ENCODE measurements at regions not wholly inside any gene's neighbourhood (a gene's known extent, or its start where the extent isn't known, plus 50 kb on each side); places are given as distances from the start of the nearest gene placed in this dataset.

GRCh38 chrX:64850371-64851082, 125.7 kb downstream of the ZC4H2 start:
- TF ChIP-seq CTCF (IDR thresholded peaks at IDR 0.05 in 2 of 3, conservative IDR thresholded peaks at IDR 0.05 in 1 of 3; ENCODE audit: control insufficient read depth in 2 of 3, extremely low read depth in 1 of 3, insufficient read depth in 1 of 3, low read depth in 3 of 3, low read length in 3 of 3) (no peak), MYC (IDR thresholded peaks at IDR 0.05; ENCODE audit: insufficient read depth, insufficient read length, insufficient replicate concordance, low read length, severe bottlenecking) (no peak), JUND (IDR thresholded peaks at IDR 0.05; ENCODE audit: low read depth, low read length) (no peak), EP300 (IDR thresholded peaks at IDR 0.05; ENCODE audit: borderline replicate concordance in 1 of 2, control insufficient read depth in 1 of 2, low read depth in 2 of 2, low read length in 2 of 2) (no peak), JUNB (IDR thresholded peaks at IDR 0.05) (no peak), BCL11A (IDR thresholded peaks at IDR 0.05; ENCODE audit: low read depth, low read length) (no peak)
